Right lobe of liver (tissue), 4 donors: ENCODE measurements at regions not wholly inside any gene's neighbourhood (a gene's known extent, or its start where the extent isn't known, plus 50 kb on each side); places are given as distances from the start of the nearest gene placed in this dataset.

Experiments
- POLR2A ChIP-seq: fragments of 450-650 bp; IDR thresholded peaks from one replicate; pipeline ENCODE4 v1.6.1; 2017; ENCODE audit warnings: antibody characterized with exemption, mild to moderate bottlenecking
- TF ChIP-seq, protein P1 (sequence below), 4 donors: fragments of 200-600 bp in 3 of 4; fragments of 450-650 bp in 1 of 4; IDR thresholded peaks; one replicate each; pipeline versions ENCODE4 v1.5.1 to v1.8.0; 2016 to 2022; ENCODE audit warnings: antibody characterized with exemption in 4 of 4, mild to moderate bottlenecking in 2 of 4
- donor health status: DM: no; HTN: no; CAD: no.
- donor health status: DM: no; HTN: no; CAD: no.
- donor health status: DM: no; HTN: yes; CAD: no.

DNA sequence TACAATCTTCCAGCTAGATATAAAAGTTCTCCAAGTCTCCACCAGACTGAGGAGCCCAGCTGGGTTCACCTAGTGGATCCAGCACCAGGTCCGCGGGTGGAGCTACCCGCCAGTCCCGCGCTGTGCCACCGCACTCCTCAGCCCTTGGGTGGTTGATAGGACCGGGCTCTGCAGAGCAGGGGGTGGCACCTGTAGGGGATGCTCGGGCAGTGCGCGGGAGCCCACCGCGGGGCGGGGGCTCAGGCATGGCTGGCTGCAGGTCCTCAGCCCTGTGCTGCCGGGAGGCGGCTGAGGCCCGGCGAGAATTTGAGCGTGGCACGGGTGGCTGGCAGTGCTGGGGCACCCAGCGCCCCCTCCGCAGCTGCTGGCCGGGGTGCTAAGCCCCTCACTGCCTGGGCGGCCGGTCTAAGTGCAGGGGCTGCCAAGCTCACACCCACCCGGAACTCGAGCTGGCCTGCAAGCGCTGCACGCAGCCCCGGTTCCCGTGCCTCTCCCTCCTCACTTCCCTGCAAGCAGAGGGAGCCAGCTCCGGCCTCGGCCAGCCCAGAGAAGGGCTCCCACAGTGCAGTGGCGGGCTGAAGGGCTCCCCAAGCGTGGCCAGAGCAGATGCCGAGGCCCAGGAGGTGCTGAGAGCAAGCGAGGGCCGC lies 542.8 kb upstream of the PCDH9 start:
- TF ChIP-seq, protein P1, sequence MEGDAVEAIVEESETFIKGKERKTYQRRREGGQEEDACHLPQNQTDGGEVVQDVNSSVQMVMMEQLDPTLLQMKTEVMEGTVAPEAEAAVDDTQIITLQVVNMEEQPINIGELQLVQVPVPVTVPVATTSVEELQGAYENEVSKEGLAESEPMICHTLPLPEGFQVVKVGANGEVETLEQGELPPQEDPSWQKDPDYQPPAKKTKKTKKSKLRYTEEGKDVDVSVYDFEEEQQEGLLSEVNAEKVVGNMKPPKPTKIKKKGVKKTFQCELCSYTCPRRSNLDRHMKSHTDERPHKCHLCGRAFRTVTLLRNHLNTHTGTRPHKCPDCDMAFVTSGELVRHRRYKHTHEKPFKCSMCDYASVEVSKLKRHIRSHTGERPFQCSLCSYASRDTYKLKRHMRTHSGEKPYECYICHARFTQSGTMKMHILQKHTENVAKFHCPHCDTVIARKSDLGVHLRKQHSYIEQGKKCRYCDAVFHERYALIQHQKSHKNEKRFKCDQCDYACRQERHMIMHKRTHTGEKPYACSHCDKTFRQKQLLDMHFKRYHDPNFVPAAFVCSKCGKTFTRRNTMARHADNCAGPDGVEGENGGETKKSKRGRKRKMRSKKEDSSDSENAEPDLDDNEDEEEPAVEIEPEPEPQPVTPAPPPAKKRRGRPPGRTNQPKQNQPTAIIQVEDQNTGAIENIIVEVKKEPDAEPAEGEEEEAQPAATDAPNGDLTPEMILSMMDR (IDR thresholded peaks at IDR 0.05): no peak
- no peak for TF ChIP-seq POLR2A
